ENCODE measurements at regions not wholly inside any gene's neighbourhood (a gene's known extent, or its start where the extent isn't known, plus 50 kb on each side); places are given as distances from the start of the nearest gene placed in this dataset.

GRCh38 chr12:93944911-93945310 lies 203.5 kb upstream of the PLXNC1 start:
- no peak for FAIRE-seq
- H3K9me3 ChIP-seq (ENCODE audit: control insufficient read depth in 2 of 2, insufficient read depth in 1 of 2, low read depth in 1 of 2, low read length in 1 of 2), result peaks cover 0 to 3% of the 10 kb centered on the region in 2 donors
- H3K27me3 ChIP-seq (ENCODE audit: control insufficient read depth in 3 of 3, insufficient read depth in 3 of 3, low read length in 3 of 3), result no peaks in the 10 kb centered on the region
- no peaks in the 10 kb centered on the region for H3K4me1 ChIP-seq (ENCODE audit: control insufficient read depth in 3 of 3, insufficient read depth in 2 of 3, low read depth in 1 of 3, low read length in 2 of 3)
- no peaks in the 10 kb centered on the region for H3K36me3 ChIP-seq (ENCODE audit: control insufficient read depth in 3 of 3, insufficient read depth in 2 of 3, low read depth in 1 of 3, low read length in 3 of 3)
- 75 to 86% (median 82%) methylated on average over 2 of the region's 2 CpGs for WGBS, 3 donors
- DNase-seq, result no peak
- no peak overlapping the region for H3K27ac ChIP-seq (ENCODE audit: low read depth in 1 of 3, low read length in 2 of 3)
- no peak overlapping the region for H3K4me3 ChIP-seq (ENCODE audit: low read depth in 1 of 3, low read length in 3 of 3)

- DNase-seq, result no peak
- H3K4me3 ChIP-seq (ENCODE audit: low read depth in 1 of 3, low read length in 3 of 3), result no peak overlapping the region
- H3K4me1 ChIP-seq (ENCODE audit: control insufficient read depth in 3 of 3, insufficient read depth in 2 of 3, low read depth in 1 of 3, low read length in 2 of 3), result no peaks in the 10 kb centered on the region
- WGBS, 3 donors, result 62 to 67% (median 63%) methylated on average over 2 of the region's 2 CpGs
- H3K27ac ChIP-seq (ENCODE audit: low read depth in 1 of 3, low read length in 2 of 3), result no peak overlapping the region
- no peaks in the 10 kb centered on the region for H3K27me3 ChIP-seq (ENCODE audit: control insufficient read depth in 3 of 3, insufficient read depth in 3 of 3, low read length in 3 of 3)
- H3K36me3 ChIP-seq (ENCODE audit: control insufficient read depth in 3 of 3, insufficient read depth in 2 of 3, low read depth in 1 of 3, low read length in 3 of 3), result no peaks in the 10 kb centered on the region
- peaks cover 0 to 3% of the 10 kb centered on the region in 2 donors for H3K9me3 ChIP-seq (ENCODE audit: control insufficient read depth in 2 of 2, insufficient read depth in 1 of 2, low read depth in 1 of 2, low read length in 1 of 2)
- no peak for FAIRE-seq
Measured at GRCh38 chr12:93946542-93947150, 201.7 kb upstream of the PLXNC1 start.

- WGBS, 3 donors, result 94 to 99% (median 97%) methylated on average over 3 of the region's 3 CpGs
- Histone ChIP-seq H3K9me3 (ENCODE audit: control insufficient read depth in 2 of 2, insufficient read depth in 1 of 2, low read depth in 1 of 2, low read length in 1 of 2) (peaks cover 0 to 3% of the 10 kb centered on the region in 2 donors), H3K36me3 (ENCODE audit: control insufficient read depth in 3 of 3, insufficient read depth in 2 of 3, low read depth in 1 of 3, low read length in 3 of 3) (no peaks in the 10 kb centered on the region), H3K4me1 (ENCODE audit: control insufficient read depth in 3 of 3, insufficient read depth in 2 of 3, low read depth in 1 of 3, low read length in 2 of 3) (no peaks in the 10 kb centered on the region), H3K4me3 (ENCODE audit: low read depth in 1 of 3, low read length in 3 of 3) (no peak overlapping the region), H3K27me3 (ENCODE audit: control insufficient read depth in 3 of 3, insufficient read depth in 3 of 3, low read length in 3 of 3) (no peaks in the 10 kb centered on the region), H3K27ac (ENCODE audit: low read depth in 1 of 3, low read length in 2 of 3) (no peak overlapping the region)
- FAIRE-seq (no peak), DNase-seq (no peak)
Measured at GRCh38 chr12:93947486-93947885, 200.9 kb upstream of the PLXNC1 start.

- DNase-seq (no peak), FAIRE-seq (no peak)
- Histone ChIP-seq H3K4me1 (ENCODE audit: control insufficient read depth in 3 of 3, insufficient read depth in 2 of 3, low read depth in 1 of 3, low read length in 2 of 3) (no peaks in the 10 kb centered on the region), H3K36me3 (ENCODE audit: control insufficient read depth in 3 of 3, insufficient read depth in 2 of 3, low read depth in 1 of 3, low read length in 3 of 3) (no peaks in the 10 kb centered on the region), H3K27me3 (ENCODE audit: control insufficient read depth in 3 of 3, insufficient read depth in 3 of 3, low read length in 3 of 3) (no peaks in the 10 kb centered on the region), H3K27ac (ENCODE audit: low read depth in 1 of 3, low read length in 2 of 3) (no peak overlapping the region), H3K9me3 (ENCODE audit: control insufficient read depth in 2 of 2, insufficient read depth in 1 of 2, low read depth in 1 of 2, low read length in 1 of 2) (peaks cover 0 to 3% of the 10 kb centered on the region in 2 donors), H3K4me3 (ENCODE audit: low read depth in 1 of 3, low read length in 3 of 3) (no peak overlapping the region)
- 81 to 97% (median 94%) methylated on average over 3 of the region's 3 CpGs for WGBS, 3 donors
Measured at GRCh38 chr12:93950311-93950710, 198.1 kb upstream of the PLXNC1 start.

- no peaks in the 10 kb centered on the region for H3K4me1 ChIP-seq (ENCODE audit: control insufficient read depth in 3 of 3, insufficient read depth in 2 of 3, low read depth in 1 of 3, low read length in 2 of 3)
- H3K4me3 ChIP-seq (ENCODE audit: low read depth in 1 of 3, low read length in 3 of 3), result no peak overlapping the region
- no peaks in the 10 kb centered on the region for H3K27me3 ChIP-seq (ENCODE audit: control insufficient read depth in 3 of 3, insufficient read depth in 3 of 3, low read length in 3 of 3)
- no peak for DNase-seq
- H3K36me3 ChIP-seq (ENCODE audit: control insufficient read depth in 3 of 3, insufficient read depth in 2 of 3, low read depth in 1 of 3, low read length in 3 of 3), result no peaks in the 10 kb centered on the region
- FAIRE-seq, result no peak
- 74 to 90% (median 85%) methylated on average over 9 of the region's 9 CpGs for WGBS, 3 donors
- peaks cover 0 to 5% of the 10 kb centered on the region in 2 donors for H3K9me3 ChIP-seq (ENCODE audit: control insufficient read depth in 2 of 2, insufficient read depth in 1 of 2, low read depth in 1 of 2, low read length in 1 of 2)
- H3K27ac ChIP-seq (ENCODE audit: low read depth in 1 of 3, low read length in 2 of 3), result no peak overlapping the region
Measured at GRCh38 chr12:93954166-93955112, 193.9 kb upstream of the PLXNC1 start.

GRCh38 chr12:93956551-93956950 lies 191.8 kb upstream of the PLXNC1 start:
- no peaks in the 10 kb centered on the region for H3K27me3 ChIP-seq (ENCODE audit: control insufficient read depth in 3 of 3, insufficient read depth in 3 of 3, low read length in 3 of 3)
- H3K27ac ChIP-seq (ENCODE audit: low read depth in 1 of 3, low read length in 2 of 3), result no peak overlapping the region
- DNase-seq (no peak), FAIRE-seq (no peak)
- H3K36me3 ChIP-seq (ENCODE audit: control insufficient read depth in 3 of 3, insufficient read depth in 2 of 3, low read depth in 1 of 3, low read length in 3 of 3), result no peaks in the 10 kb centered on the region
- no peaks in the 10 kb centered on the region for H3K4me1 ChIP-seq (ENCODE audit: control insufficient read depth in 3 of 3, insufficient read depth in 2 of 3, low read depth in 1 of 3, low read length in 2 of 3)
- WGBS, 3 donors, result 82 to 95% (median 91%) methylated on average over 2 of the region's 2 CpGs
- no peak overlapping the region for H3K4me3 ChIP-seq (ENCODE audit: low read depth in 1 of 3, low read length in 3 of 3)
- H3K9me3 ChIP-seq (ENCODE audit: control insufficient read depth in 2 of 2, insufficient read depth in 1 of 2, low read depth in 1 of 2, low read length in 1 of 2), result peaks cover 0 to 3% of the 10 kb centered on the region in 2 donors

GRCh38 chr12:93957168-93957567 lies 191.2 kb upstream of the PLXNC1 start:
- no peak overlapping the region for H3K27ac ChIP-seq (ENCODE audit: low read depth in 1 of 3, low read length in 2 of 3)
- H3K4me1 ChIP-seq (ENCODE audit: control insufficient read depth in 3 of 3, insufficient read depth in 2 of 3, low read depth in 1 of 3, low read length in 2 of 3), result no peaks in the 10 kb centered on the region
- H3K36me3 ChIP-seq (ENCODE audit: control insufficient read depth in 3 of 3, insufficient read depth in 2 of 3, low read depth in 1 of 3, low read length in 3 of 3), result no peaks in the 10 kb centered on the region
- WGBS, 3 donors, result 79 to 89% (median 89%) methylated on average over 1 of the region's 1 CpG
- H3K27me3 ChIP-seq (ENCODE audit: control insufficient read depth in 3 of 3, insufficient read depth in 3 of 3, low read length in 3 of 3), result no peaks in the 10 kb centered on the region
- H3K4me3 ChIP-seq (ENCODE audit: low read depth in 1 of 3, low read length in 3 of 3), result no peak overlapping the region
- DNase-seq, result no peak
- FAIRE-seq, result no peak
- peaks cover 0 to 7% of the 10 kb centered on the region in 2 donors for H3K9me3 ChIP-seq (ENCODE audit: control insufficient read depth in 2 of 2, insufficient read depth in 1 of 2, low read depth in 1 of 2, low read length in 1 of 2)

GRCh38 chr12:93957870-93958269 lies 190.5 kb upstream of the PLXNC1 start:
- Histone ChIP-seq H3K4me3 (ENCODE audit: low read depth in 1 of 3, low read length in 3 of 3) (no peak overlapping the region), H3K27ac (ENCODE audit: low read depth in 1 of 3, low read length in 2 of 3) (no peak overlapping the region)
- FAIRE-seq, result no peak

More at GRCh38 chr12:93957870-93958269, 190.5 kb upstream of the PLXNC1 start:
- DNase-seq, result no peak
- Histone ChIP-seq H3K36me3 (ENCODE audit: control insufficient read depth in 3 of 3, insufficient read depth in 2 of 3, low read depth in 1 of 3, low read length in 3 of 3) (no peaks in the 10 kb centered on the region), H3K27me3 (ENCODE audit: control insufficient read depth in 3 of 3, insufficient read depth in 3 of 3, low read length in 3 of 3) (no peaks in the 10 kb centered on the region), H3K9me3 (ENCODE audit: control insufficient read depth in 2 of 2, insufficient read depth in 1 of 2, low read depth in 1 of 2, low read length in 1 of 2) (peaks cover 0 to 12% of the 10 kb centered on the region in 2 donors), H3K4me1 (ENCODE audit: control insufficient read depth in 3 of 3, insufficient read depth in 2 of 3, low read depth in 1 of 3, low read length in 2 of 3) (no peaks in the 10 kb centered on the region)

All from small intestine (tissue), 7 donors.